Lower leg skin (tissue), 4 donors: ENCODE measurements at regions not wholly inside any gene's neighbourhood (a gene's known extent, or its start where the extent isn't known, plus 50 kb on each side); places are given as distances from the start of the nearest gene placed in this dataset.

ENCODE experiments used
- DNase-seq, 2 donors: peaks; one replicate each; pipeline ENCODE4 v3.0.0-alpha.2; 2019; ENCODE audit warnings: low spot score in 2 of 2
- H3K4me3 ChIP-seq: fragments of 200-600 bp; sonication (generic); 2 replicates; pipeline ENCODE4 v1.5.1; 2017; ENCODE audit warnings: mild to moderate bottlenecking, low read depth; ENCODE audit not compliant: poor library complexity, severe bottlenecking
- POLR2A ChIP-seq, 2 donors: fragments of 450-650 bp; IDR thresholded peaks; one replicate each; pipeline ENCODE4 v1.6.1; 2016 to 2017; ENCODE audit warnings: antibody characterized with exemption in 2 of 2, mild to moderate bottlenecking in 1 of 2, moderate library complexity in 1 of 2
- WGBS, 2 donors: methylation state at CpG; one replicate each; pipeline ENCODE4 v1.1.5; 2018; 5-methylcytosine and 5-hydroxymethylcytosine counted together
- intact Hi-C: fragments of 100-400 bp; cut with DNase I; formaldehyde crosslinking; loops from one replicate; pipeline ENCODE4 v1.15.0; 2023; ENCODE audit warnings: low total_unique reads
- TF ChIP-seq, protein P1 (sequence below), 3 donors: fragments of 450-650 bp; IDR thresholded peaks; one replicate each; pipeline ENCODE4 v1.5.1; 2016; ENCODE audit warnings: antibody characterized with exemption in 3 of 3, mild to moderate bottlenecking in 3 of 3, moderate library complexity in 2 of 3

- TF ChIP-seq POLR2A (IDR thresholded peaks at IDR 0.05): no peak
- TF ChIP-seq, protein P1, sequence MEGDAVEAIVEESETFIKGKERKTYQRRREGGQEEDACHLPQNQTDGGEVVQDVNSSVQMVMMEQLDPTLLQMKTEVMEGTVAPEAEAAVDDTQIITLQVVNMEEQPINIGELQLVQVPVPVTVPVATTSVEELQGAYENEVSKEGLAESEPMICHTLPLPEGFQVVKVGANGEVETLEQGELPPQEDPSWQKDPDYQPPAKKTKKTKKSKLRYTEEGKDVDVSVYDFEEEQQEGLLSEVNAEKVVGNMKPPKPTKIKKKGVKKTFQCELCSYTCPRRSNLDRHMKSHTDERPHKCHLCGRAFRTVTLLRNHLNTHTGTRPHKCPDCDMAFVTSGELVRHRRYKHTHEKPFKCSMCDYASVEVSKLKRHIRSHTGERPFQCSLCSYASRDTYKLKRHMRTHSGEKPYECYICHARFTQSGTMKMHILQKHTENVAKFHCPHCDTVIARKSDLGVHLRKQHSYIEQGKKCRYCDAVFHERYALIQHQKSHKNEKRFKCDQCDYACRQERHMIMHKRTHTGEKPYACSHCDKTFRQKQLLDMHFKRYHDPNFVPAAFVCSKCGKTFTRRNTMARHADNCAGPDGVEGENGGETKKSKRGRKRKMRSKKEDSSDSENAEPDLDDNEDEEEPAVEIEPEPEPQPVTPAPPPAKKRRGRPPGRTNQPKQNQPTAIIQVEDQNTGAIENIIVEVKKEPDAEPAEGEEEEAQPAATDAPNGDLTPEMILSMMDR (IDR thresholded peaks at IDR 0.05): no peak
- H3K4me3 ChIP-seq: no peak overlapping the region
- DNase-seq: no peak
- intact Hi-C loops: no loop called here
- WGBS, 2 donors: 60 to 62% methylated on average over 10 of the region's 10 CpGs
These were observed 384.7 kb downstream of the C6orf118 start for GRCh38 chr6:164924674-164925073.

- 86 to 88% methylated on average over 1 of the region's 1 CpG for WGBS, 2 donors
- H3K4me3 ChIP-seq: no peak overlapping the region
- intact Hi-C loops: no loop called here
These were observed 392.2 kb downstream of the C6orf118 start for GRCh38 chr6:164917211-164917610.

DNA sequence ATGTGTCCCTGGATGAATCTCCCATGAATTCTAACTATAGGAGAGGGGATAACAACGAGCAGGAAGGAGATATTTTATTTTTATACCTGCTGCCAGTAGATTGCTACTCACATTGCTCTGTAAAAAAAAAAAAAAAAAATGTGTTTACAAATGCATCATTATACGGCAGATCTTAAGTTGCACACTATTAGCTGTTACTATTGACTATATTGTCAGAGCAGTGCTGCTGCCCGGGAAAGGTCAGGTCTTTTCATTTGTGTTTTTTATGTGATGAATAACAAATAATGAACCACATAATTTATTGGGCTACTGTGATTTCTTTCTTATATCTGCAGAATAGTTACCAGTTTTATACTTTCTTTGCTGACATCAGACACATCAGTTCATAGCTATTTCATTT lies 393.3 kb downstream of the C6orf118 start:
- H3K4me3 ChIP-seq: no peak overlapping the region
- TF ChIP-seq, protein P1 (IDR thresholded peaks at IDR 0.05): no peak
- no peak for TF ChIP-seq POLR2A (IDR thresholded peaks at IDR 0.05)
- 88 to 89% methylated on average over 3 of the region's 3 CpGs for WGBS, 2 donors
- intact Hi-C loops: no loop called here
- no peak for DNase-seq

More at GRCh38 chr6:164917211-164917610, 392.2 kb downstream of the C6orf118 start:
- no peak for TF ChIP-seq POLR2A (IDR thresholded peaks at IDR 0.05)
- TF ChIP-seq, protein P1 (IDR thresholded peaks at IDR 0.05): no peak
- no peak for DNase-seq

DNA sequence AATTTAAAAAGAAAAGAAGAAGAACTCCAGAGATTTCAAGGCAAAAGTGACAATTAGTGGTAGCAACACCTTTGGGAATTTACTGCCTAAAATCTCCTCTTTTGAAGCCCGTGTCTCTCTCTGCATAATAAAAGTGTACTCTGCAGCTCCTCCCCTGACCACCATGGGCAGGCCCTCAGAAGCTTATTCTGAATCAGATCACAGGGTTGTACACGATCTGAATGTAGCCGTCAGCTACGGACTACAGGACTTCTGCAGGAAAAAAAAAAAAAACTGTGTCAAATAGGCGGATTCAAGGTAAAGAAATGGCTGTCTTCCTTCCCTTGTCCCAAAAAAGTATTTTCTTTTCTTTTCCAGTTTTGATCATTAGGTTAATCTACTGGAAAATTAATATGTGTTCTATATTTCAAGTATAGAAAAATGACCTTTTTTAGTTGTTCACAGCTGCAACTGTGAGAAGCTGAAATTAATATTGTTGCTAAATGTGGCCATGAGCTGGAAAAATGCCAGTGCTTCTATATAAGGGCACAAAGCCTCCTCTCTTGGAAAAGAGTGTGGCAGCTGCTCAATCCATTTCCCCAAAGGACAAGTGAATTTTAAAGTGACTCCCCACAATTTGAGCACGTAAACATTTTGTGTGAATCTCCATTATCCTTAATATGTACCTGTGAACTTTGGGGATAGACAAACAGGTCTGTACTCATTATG lies 397.4 kb downstream of the C6orf118 start:
- 23 to 33% methylated on average over 6 of the region's 6 CpGs for WGBS, 2 donors

GRCh38 chr6:164911151-164911550 lies 398.3 kb downstream of the C6orf118 start:
- no peak overlapping the region for H3K4me3 ChIP-seq
- intact Hi-C loops: no loop called here
- WGBS, 2 donors: 81 to 83% methylated on average over 2 of the region's 2 CpGs
- no peak for TF ChIP-seq POLR2A (IDR thresholded peaks at IDR 0.05)
- TF ChIP-seq, protein P1 (IDR thresholded peaks at IDR 0.05): no peak
- DNase-seq: no peak

More for the DNA sequence above, 397.4 kb downstream of the C6orf118 start:
- intact Hi-C loops: no loop called here
- H3K4me3 ChIP-seq: no peak overlapping the region
- TF ChIP-seq, protein P1 (IDR thresholded peaks at IDR 0.05): no peak
- no peak for DNase-seq

GRCh38 chr6:164906766-164907165 lies 402.6 kb downstream of the C6orf118 start:
- intact Hi-C loops: no loop called here
- DNase-seq: no peak
- TF ChIP-seq, protein P1 (IDR thresholded peaks at IDR 0.05): no peak
- no peak for TF ChIP-seq POLR2A (IDR thresholded peaks at IDR 0.05)
- H3K4me3 ChIP-seq: no peak overlapping the region
